Testis (tissue), 2 donors: ENCODE measurements at regions not wholly inside any gene's neighbourhood (a gene's known extent, or its start where the extent isn't known, plus 50 kb on each side); places are given as distances from the start of the nearest gene placed in this dataset.

ENCODE experiments used
- DNase-seq: peaks from one replicate; pipeline ENCODE4 v3.0.0-alpha.2; 2019
- H3K27ac ChIP-seq, 2 donors: fragments of 200-600 bp; sonication (generic); one replicate each; pipeline ENCODE4 v1.5.1; 2019
- H3K27me3 ChIP-seq: fragments of 200-600 bp; sonication (generic); one replicate; pipeline ENCODE4 v1.5.1; 2019
- H3K36me3 ChIP-seq: fragments of 200-600 bp; sonication (generic); one replicate; pipeline ENCODE4 v1.5.1; 2017; ENCODE audit warnings: low read depth; ENCODE audit errors: missing control alignments
- H3K4me1 ChIP-seq: fragments of 200-600 bp; sonication (generic); one replicate; pipeline ENCODE4 v1.5.1; 2019
- H3K4me3 ChIP-seq, 2 donors: fragments of 200-600 bp; sonication (generic); one replicate each; pipeline ENCODE4 v1.5.1; 2017 to 2019
- H3K9me3 ChIP-seq: fragments of 200-600 bp; sonication (generic); one replicate; pipeline ENCODE4 v1.5.1; 2017
- POLR2A ChIP-seq: fragments of 450-650 bp; IDR thresholded peaks from one replicate; pipeline ENCODE4 v1.6.1; 2017; ENCODE audit warnings: antibody characterized with exemption, mild to moderate bottlenecking, moderate library complexity
- WGBS, 2 donors: methylation state at CpG; one replicate each; pipeline ENCODE4 v1.1.5; 2018; 5-methylcytosine and 5-hydroxymethylcytosine counted together
- intact Hi-C: fragments of 100-400 bp; cut with DNase I; formaldehyde crosslinking; loops from one replicate; pipeline ENCODE4 v1.15.1; 2023; ENCODE audit warnings: low total_unique reads
- TF ChIP-seq, protein P1 (sequence below), 3 experiments: fragments of 450-650 bp in 2 of 3; fragments of 200-600 bp in 1 of 3; sonication (generic) in 1 of 3; IDR thresholded peaks; one replicate each; pipeline ENCODE4 v1.5.1; 2016 to 2019; ENCODE audit warnings: antibody characterized with exemption in 3 of 3, mild to moderate bottlenecking in 2 of 3, moderate library complexity in 1 of 3

DNA sequence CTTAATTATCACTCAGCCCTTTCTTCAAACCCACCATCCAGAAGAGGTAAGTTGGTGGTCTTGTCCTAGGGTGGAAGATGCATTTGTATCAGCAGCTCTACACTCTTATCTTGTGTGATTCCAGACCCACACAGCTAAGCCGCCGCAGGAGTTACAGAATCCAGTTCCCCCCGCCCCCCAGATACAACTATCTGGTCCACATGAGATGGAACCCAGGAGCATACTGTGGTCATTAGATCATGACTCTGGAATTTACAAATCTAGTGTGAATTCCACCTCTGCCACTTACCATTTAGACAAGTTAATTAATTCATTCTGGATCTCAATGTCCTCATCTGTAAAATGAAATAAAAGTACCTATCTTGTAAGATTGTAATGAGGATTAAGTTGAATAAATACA lies 486.4 kb downstream of the BCL11A start:
- Histone ChIP-seq H3K27me3 (no peaks in the 10 kb centered on the region), H3K4me1 (no peaks in the 10 kb centered on the region), H3K36me3 (no peaks in the 10 kb centered on the region), H3K9me3 (no peaks in the 10 kb centered on the region), H3K4me3 (no peak overlapping the region), H3K27ac (no peak overlapping the region)
- intact Hi-C loops = no loop called here
- no peak for DNase-seq
- TF ChIP-seq POLR2A = no peak
- TF ChIP-seq, protein P1, sequence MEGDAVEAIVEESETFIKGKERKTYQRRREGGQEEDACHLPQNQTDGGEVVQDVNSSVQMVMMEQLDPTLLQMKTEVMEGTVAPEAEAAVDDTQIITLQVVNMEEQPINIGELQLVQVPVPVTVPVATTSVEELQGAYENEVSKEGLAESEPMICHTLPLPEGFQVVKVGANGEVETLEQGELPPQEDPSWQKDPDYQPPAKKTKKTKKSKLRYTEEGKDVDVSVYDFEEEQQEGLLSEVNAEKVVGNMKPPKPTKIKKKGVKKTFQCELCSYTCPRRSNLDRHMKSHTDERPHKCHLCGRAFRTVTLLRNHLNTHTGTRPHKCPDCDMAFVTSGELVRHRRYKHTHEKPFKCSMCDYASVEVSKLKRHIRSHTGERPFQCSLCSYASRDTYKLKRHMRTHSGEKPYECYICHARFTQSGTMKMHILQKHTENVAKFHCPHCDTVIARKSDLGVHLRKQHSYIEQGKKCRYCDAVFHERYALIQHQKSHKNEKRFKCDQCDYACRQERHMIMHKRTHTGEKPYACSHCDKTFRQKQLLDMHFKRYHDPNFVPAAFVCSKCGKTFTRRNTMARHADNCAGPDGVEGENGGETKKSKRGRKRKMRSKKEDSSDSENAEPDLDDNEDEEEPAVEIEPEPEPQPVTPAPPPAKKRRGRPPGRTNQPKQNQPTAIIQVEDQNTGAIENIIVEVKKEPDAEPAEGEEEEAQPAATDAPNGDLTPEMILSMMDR (IDR thresholded peaks at IDR 0.05) = no peak
- WGBS, 2 donors = 70 to 83% methylated on average over 3 of the region's 3 CpGs

- Histone ChIP-seq H3K9me3 (no peaks in the 10 kb centered on the region), H3K36me3 (no peaks in the 10 kb centered on the region), H3K4me3 (no peak overlapping the region), H3K27ac (no peak overlapping the region), H3K27me3 (no peaks in the 10 kb centered on the region), H3K4me1 (no peaks in the 10 kb centered on the region)
- TF ChIP-seq POLR2A = no peak
- TF ChIP-seq, protein P1 (IDR thresholded peaks at IDR 0.05) = no peak
- no peak for DNase-seq
- WGBS, 2 donors = 88 to 91% methylated on average over 6 of the region's 6 CpGs
- intact Hi-C loops = no loop called here
These were observed 487.2 kb downstream of the BCL11A start for GRCh38 chr2:60066096-60066839.

- intact Hi-C loops = no loop called here
- no peaks in the 10 kb centered on the region for H3K4me1 ChIP-seq
- no peaks in the 10 kb centered on the region for H3K36me3 ChIP-seq
- WGBS, 2 donors = 35 to 49% methylated on average over 7 of the region's 7 CpGs
- H3K27me3 ChIP-seq = no peaks in the 10 kb centered on the region
- TF ChIP-seq POLR2A = no peak
- TF ChIP-seq, protein P1 (IDR thresholded peaks at IDR 0.05) = no peak
- no peaks in the 10 kb centered on the region for H3K9me3 ChIP-seq
- no peak overlapping the region for H3K4me3 ChIP-seq
- H3K27ac ChIP-seq = no peak overlapping the region
- DNase-seq = no peak
These were observed 488.6 kb downstream of the BCL11A start for GRCh38 chr2:60064687-60065389.

- DNase-seq = no peak
These were observed 494.7 kb downstream of the BCL11A start for GRCh38 chr2:60058781-60059180.

More at GRCh38 chr2:60058781-60059180, 494.7 kb downstream of the BCL11A start:
- Histone ChIP-seq H3K27ac (no peak overlapping the region), H3K27me3 (no peaks in the 10 kb centered on the region), H3K4me1 (no peaks in the 10 kb centered on the region), H3K36me3 (no peaks in the 10 kb centered on the region), H3K4me3 (no peak overlapping the region), H3K9me3 (no peaks in the 10 kb centered on the region)
- intact Hi-C loops = no loop called here
- no peak for TF ChIP-seq POLR2A
- TF ChIP-seq, protein P1 (IDR thresholded peaks at IDR 0.05) = no peak
- WGBS, 2 donors = 90 to 95% methylated on average over 6 of the region's 6 CpGs
